ENCODE measurements at regions not wholly inside any gene's neighbourhood (a gene's known extent, or its start where the extent isn't known, plus 50 kb on each side); places are given as distances from the start of the nearest gene placed in this dataset.

DNA sequence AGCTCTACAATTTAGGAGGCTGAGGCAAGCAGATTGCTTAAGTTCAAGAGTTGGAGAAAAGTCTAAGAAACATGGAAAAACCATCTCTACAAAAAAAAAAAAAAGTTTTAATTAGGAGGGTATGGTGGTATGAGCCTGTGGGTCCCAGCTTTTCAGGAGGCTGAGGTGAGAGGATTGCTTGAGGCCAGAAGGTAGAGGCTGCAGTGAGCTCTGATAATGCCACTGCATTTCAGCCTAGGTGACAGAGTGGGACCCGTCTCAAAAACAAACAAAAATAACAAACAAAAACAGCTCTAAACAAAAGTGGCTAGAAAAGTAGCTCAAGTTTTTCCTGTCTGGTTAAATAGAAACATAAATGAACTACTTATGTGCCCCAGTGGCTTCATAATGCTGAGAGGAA, 2133.6 kb upstream of the DEFB115 start:
- H3K27ac ChIP-seq: no peak overlapping the region
- no peak for TF ChIP-seq CTCF (conservative IDR thresholded peaks at IDR 0.05)

Measured in VCaP (cell line).